ENCODE measurements at regions not wholly inside any gene's neighbourhood (a gene's known extent, or its start where the extent isn't known, plus 50 kb on each side); places are given as distances from the start of the nearest gene placed in this dataset.

GRCh38 chr10:42997151-42997848, 79.6 kb upstream of the RET start:
- H3K27ac ChIP-seq: no peak overlapping the region
- DNase-seq (ENCODE audit: low read depth, low spot score): no peak

GRCh38 chr10:42997849-42998165, 79.1 kb upstream of the RET start:
- no peak overlapping the region for H3K27ac ChIP-seq
- no peak for DNase-seq (ENCODE audit: low read depth, low spot score)

- no peak for DNase-seq (ENCODE audit: low read depth, low spot score)
- H3K27ac ChIP-seq: no peak overlapping the region
Measured at GRCh38 chr10:42998481-42999384, 78.1 kb upstream of the RET start.

GRCh38 chr10:42999385-43000020, 77.4 kb upstream of the RET start:
- no peak for DNase-seq (ENCODE audit: low read depth, low spot score)
- H3K27ac ChIP-seq: no peak overlapping the region

- DNase-seq (ENCODE audit: low read depth, low spot score): no peak
Measured at GRCh38 chr10:43000021-43000411, 76.9 kb upstream of the RET start.

GRCh38 chr10:43000651-43001426, 76.0 kb upstream of the RET start:
- no peak overlapping the region for H3K27ac ChIP-seq
- DNase-seq (ENCODE audit: low read depth, low spot score): no peak

More at GRCh38 chr10:43000021-43000411, 76.9 kb upstream of the RET start:
- H3K27ac ChIP-seq: no peak overlapping the region

GRCh38 chr10:43001427-43001795, 75.5 kb upstream of the RET start:
- DNase-seq (ENCODE audit: low read depth, low spot score): no peak
- no peak overlapping the region for H3K27ac ChIP-seq

GRCh38 chr10:43002596-43002995, 74.3 kb upstream of the RET start:
- DNase-seq (ENCODE audit: low read depth, low spot score): no peak
- H3K27ac ChIP-seq: no peak overlapping the region

- no peak for DNase-seq (ENCODE audit: low read depth, low spot score)
- no peak overlapping the region for H3K27ac ChIP-seq
Measured at GRCh38 chr10:43006490-43006889, 70.4 kb upstream of the RET start.

GRCh38 chr10:43012578-43012977, 64.3 kb upstream of the RET start:
- no peak overlapping the region for H3K27ac ChIP-seq
- DNase-seq (ENCODE audit: low read depth, low spot score): no peak

- H3K27ac ChIP-seq: no peak overlapping the region
- DNase-seq (ENCODE audit: low read depth, low spot score): no peak
Measured at GRCh38 chr10:43013065-43013464, 63.8 kb upstream of the RET start.

GRCh38 chr10:43024524-43024923, 52.3 kb upstream of the RET start:
- no peak overlapping the region for H3K27ac ChIP-seq
- DNase-seq (ENCODE audit: low read depth, low spot score): no peak

GRCh38 chr10:43024942-43025700, 51.7 kb upstream of the RET start:
- no peak overlapping the region for H3K27ac ChIP-seq
- DNase-seq (ENCODE audit: low read depth, low spot score): no peak

- peak; percentile 95 for DNase-seq (ENCODE audit: low read depth, low spot score)
- peak overlapping the region; percentile 50 for H3K27ac ChIP-seq
Measured at GRCh38 chr10:43026039-43026973, 50.6 kb upstream of the RET start.
